Activated naive CD4-positive, alpha-beta T cell (primary cell): ENCODE measurements at regions not wholly inside any gene's neighbourhood (a gene's known extent, or its start where the extent isn't known, plus 50 kb on each side); places are given as distances from the start of the nearest gene placed in this dataset.
"Not testable (repeated sequence)": the region's sequence is repeated elsewhere in the genome, so short reads cannot be mapped to it uniquely, and the experiment has no call there.

Experiments
- DNase-seq, 4 experiments: peaks; one replicate each; lab custom pipeline; 2025; lab: John Stamatoyannopoulos, UW

GRCh38 chr10:9913876-9914514, 1103.7 kb upstream of the CELF2 start:
- no peak for DNase-seq

DNA sequence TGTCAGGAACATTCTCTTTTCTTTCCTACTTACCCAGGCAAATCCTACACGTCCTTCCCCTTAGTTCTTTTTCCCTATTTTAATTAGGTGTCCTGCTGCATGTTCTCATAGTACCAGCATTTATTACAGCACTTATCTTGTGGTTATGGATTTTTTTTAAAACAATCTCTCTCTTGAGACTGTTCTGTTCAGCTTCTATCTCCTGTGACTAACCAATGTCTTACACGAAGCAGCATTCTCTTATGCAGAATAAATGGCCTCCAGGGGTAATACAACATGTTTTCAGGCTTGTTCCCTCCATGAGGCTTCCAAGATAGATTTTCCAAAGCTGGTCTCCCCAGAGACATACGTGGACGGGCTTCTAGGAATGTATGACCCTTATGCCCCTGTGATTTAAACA, 1096.1 kb upstream of the CELF2 start:
- DNase-seq, result no peak

GRCh38 chr10:9922126-9922870, 1095.4 kb upstream of the CELF2 start:
- no peak for DNase-seq

- DNase-seq, result no peak
These were observed 1091.7 kb upstream of the CELF2 start for GRCh38 chr10:9926003-9926402.

DNA sequence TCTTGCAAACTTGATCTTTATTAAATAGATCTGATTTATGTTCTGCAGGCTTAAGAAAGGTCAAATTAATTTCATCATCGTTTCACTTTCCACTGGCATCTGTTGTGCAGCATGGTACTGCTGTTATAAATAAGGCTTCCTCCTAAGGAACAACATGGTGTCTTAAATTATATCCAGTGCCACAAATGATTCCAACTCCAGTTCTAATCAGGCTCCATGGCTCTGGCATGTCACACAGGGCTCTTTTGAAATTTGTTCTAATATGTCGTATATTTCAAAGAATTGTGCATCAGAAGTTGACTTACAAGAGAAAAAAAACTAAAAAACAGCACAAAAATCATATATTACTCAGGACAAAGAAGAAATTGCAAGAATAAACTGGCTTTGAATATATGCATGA, 1090.8 kb upstream of the CELF2 start:
- no peak for DNase-seq

- DNase-seq, result no peak
These were observed 1078.0 kb upstream of the CELF2 start for GRCh38 chr10:9939716-9940115.

GRCh38 chr10:9944690-9945089, 1073.0 kb upstream of the CELF2 start:
- no peak for DNase-seq

GRCh38 chr10:9950070-9950469, 1067.6 kb upstream of the CELF2 start:
- no peak for DNase-seq

DNA sequence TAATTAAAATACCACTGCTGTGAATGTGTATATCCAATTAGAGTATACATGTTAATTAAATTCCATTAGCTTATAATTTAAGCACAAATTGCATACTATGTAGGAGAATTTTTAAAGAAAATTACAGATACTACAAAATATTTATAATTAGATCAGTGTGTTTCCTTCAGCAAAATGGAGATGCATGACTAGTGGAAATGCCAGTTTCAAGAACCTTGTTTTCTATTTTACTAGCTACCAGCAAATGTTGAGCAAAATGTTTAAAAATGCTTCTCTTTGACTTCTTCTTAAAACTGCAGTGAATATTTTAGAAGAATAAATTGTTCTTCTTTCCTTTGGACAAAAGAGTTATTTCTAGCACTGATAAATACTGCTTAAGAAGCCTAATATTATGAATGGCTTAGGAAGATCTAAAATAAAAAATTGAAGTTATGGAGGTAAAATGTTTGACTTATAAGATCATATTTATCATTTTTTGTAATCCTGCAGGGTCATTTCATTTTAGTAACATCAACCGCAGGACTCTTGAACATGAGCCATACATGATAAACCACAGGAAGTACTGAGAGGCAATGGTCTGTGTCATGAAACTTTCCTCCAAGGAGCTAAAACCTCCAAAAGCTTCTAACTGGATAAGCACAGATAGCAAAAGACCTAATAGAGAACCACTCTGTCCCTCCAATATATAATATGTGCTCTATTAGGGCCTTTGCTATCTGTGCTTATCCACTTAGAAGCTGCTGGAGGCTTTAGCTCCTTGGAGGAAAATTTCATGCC, 1066.0 kb upstream of the CELF2 start:
- DNase-seq, result no peak

DNA sequence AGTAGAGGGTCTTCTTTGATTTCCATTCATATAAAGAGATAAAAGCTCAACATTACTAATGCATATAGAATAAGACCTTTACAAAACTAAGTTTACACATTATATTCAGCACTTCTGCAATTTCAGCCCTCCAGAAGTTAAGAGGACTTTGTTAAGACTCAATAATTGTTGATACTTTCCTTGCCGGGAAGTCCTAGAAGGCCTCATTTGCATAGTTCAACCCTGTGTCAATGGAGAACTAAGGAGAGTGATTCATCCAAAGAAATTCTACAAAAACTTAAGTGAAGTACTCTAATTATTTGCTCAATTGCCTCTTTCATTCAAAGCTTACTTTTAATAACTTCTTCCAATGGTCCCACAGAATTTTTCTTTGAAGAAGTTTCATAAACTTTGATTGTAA, 1060.3 kb upstream of the CELF2 start:
- DNase-seq, result no peak

- not testable (repeated sequence) for DNase-seq
These were observed 1059.8 kb upstream of the CELF2 start for GRCh38 chr10:9957876-9958275.

DNA sequence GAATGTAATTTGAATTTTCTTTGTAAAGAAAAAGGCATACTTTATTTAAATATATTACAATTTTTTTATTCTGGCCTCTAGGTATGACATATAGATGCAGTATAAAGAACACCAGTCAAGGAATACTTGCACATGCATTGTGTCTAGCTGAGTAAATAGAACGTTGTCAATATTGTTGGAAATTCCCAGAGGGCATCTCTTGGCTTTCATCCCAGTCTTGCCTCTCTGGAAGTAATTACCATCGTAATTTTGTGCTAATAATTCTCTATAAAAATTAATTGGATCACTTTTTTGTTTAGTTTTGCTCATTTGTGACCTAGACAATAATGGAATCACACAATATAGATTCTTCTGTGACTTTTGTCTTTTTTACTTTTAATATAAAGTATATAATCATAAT, 1052.3 kb upstream of the CELF2 start:
- no peak for DNase-seq

- no peak for DNase-seq
These were observed 1030.9 kb upstream of the CELF2 start for GRCh38 chr10:9986786-9987185.

GRCh38 chr10:9987197-9987596, 1030.5 kb upstream of the CELF2 start:
- no peak for DNase-seq

DNA sequence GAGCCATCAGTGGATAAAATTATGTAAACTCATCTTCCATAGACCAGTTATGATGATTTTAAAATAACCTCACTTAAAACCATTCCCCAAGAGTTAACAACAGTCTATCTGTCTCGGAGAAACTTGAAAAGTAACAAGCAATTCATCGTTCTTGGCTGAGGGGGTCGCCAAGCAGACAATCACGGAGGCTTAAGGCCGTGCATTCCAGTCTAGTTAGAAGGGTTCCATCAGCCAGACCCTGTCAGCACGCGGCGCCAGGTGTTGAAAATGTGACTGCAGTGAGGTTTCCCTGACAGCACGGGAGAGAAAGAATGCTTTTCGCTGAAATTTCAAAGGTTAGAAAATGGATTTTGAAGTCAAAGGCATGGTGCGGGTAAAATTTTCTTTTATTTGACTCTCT, 1025.0 kb upstream of the CELF2 start:
- DNase-seq, result no peak

- no peak for DNase-seq
These were observed 1023.5 kb upstream of the CELF2 start for GRCh38 chr10:9994131-9994530.

DNA sequence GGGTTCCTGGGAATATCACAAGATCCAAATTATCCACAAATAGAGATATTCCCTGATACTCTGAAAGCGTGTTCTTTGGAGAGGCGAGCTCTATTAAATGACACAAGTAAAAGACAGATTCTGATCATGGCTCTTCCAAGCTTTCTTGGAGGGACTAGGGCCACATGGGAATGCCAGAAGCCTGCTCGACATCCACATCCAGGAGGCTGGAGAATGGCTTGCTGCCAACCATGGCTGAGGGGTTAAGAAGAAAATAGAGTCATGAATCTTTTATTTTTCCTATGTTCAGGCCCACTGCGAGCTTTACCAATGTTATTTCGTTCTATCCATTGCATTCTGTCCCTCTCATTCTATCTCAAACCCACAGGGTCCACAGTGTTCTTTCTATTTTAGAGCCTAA, 1018.0 kb upstream of the CELF2 start:
- DNase-seq, result no peak

- no peak for DNase-seq
These were observed 1009.7 kb upstream of the CELF2 start for GRCh38 chr10:10007957-10008356.

DNA sequence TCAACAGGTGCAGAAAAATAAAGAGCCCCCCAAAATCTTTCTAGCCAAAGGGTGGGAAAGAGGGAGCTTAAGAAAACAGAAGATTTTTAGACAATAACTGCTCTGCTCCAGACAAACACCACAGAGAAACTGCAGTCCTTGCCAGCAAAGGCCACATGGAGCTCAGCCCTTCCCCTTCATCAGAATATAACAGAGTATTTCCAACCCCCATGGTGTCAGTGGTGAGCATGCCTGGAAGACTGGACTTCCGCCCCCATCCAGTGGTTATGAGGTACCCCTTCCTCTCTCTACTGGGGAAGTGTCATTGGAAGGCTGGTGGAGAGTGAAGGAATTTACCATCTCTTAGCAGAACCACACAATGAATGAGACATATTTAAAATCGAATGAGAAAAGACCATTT, 1007.3 kb upstream of the CELF2 start:
- DNase-seq, result no peak

GRCh38 chr10:10014846-10015245, 1002.8 kb upstream of the CELF2 start:
- no peak for DNase-seq

DNA sequence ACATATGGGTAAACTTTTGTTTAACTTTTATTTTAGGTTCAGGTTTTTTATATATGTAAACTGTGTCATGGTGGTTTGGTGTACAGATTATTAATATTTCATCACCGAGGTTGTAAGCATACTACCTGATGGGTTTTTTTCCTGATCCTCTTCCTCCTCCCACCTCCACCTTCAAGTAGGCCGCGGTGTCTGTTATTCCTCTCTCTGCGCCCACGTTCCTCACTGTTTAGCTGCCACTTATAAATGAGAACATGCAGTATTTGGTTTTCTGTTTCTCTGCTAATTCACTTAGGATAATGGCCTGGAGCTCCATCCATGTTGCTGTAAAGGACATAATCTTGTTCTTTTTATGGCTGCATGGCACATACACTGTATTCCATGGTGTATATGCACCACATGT, 1000.0 kb upstream of the CELF2 start:
- DNase-seq, result no peak

DNA sequence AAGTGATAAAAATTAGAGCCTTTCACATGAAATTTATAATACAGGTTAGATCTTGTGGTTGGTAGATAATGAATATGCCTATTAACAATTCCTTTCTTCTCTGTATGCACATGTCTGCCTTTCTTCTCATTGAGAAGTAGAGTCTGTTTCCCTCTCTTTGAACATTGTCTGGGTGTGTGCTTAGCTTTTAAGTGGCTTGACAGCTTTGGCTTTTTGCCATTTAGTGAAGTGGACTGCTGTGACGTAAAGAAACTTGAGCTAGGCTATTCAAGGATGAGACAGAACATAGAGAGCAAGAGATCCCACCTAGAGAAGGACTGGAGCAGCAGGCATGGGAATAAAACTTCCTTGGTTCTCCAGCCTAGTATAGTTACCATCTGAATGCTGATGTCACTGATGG, 996.7 kb upstream of the CELF2 start:
- no peak for DNase-seq

- DNase-seq, result no peak
These were observed 984.7 kb upstream of the CELF2 start for GRCh38 chr10:10032991-10033390.
